ENCODE measurements at regions not wholly inside any gene's neighbourhood (a gene's known extent, or its start where the extent isn't known, plus 50 kb on each side); places are given as distances from the start of the nearest gene placed in this dataset.
"Not testable (repeated sequence)": the region's sequence is repeated elsewhere in the genome, so short reads cannot be mapped to it uniquely, and the experiment has no call there.

GRCh38 chr5:118069452-118069851 is 918.9 kb downstream of the DTWD2 start:
- H3K27ac Mint-ChIP-seq = no peak overlapping the region
- no peak for ATAC-seq

GRCh38 chr5:118068886-118069285 is 919.5 kb downstream of the DTWD2 start:
- no peaks in the 10 kb centered on the region for H3K9me3 ChIP-seq (ENCODE audit: control insufficient read depth, low read length, poor library complexity, severe bottlenecking)
- no peak overlapping the region for H3K4me3 Mint-ChIP-seq
- DNase-seq (no peak), ATAC-seq (no peak)
- H3K27ac Mint-ChIP-seq = no peak overlapping the region
- H3K27me3 Mint-ChIP-seq = no peaks in the 10 kb centered on the region
- H3K4me1 Mint-ChIP-seq = no peaks in the 10 kb centered on the region
- no peaks in the 10 kb centered on the region for H3K36me3 Mint-ChIP-seq (ENCODE audit: low read depth)

More at GRCh38 chr5:118069452-118069851, 918.9 kb downstream of the DTWD2 start:
- Mint-ChIP-seq H3K4me1 (no peaks in the 10 kb centered on the region), H3K36me3 (ENCODE audit: low read depth) (no peaks in the 10 kb centered on the region), H3K4me3 (no peak overlapping the region), H3K27me3 (no peaks in the 10 kb centered on the region)
- H3K9me3 ChIP-seq (ENCODE audit: control insufficient read depth, low read length, poor library complexity, severe bottlenecking) = no peaks in the 10 kb centered on the region
- DNase-seq = no peak

GRCh38 chr5:118063836-118064235 is 924.5 kb downstream of the DTWD2 start:
- DNase-seq; H3K4me1 Mint-ChIP-seq; H3K36me3 Mint-ChIP-seq (ENCODE audit: low read depth); ATAC-seq; H3K4me3 Mint-ChIP-seq; H3K27ac Mint-ChIP-seq; H3K27me3 Mint-ChIP-seq; H3K9me3 ChIP-seq (ENCODE audit: control insufficient read depth, low read length, poor library complexity, severe bottlenecking): not testable (repeated sequence)

- no peak overlapping the region for H3K27ac Mint-ChIP-seq
Measured at GRCh38 chr5:118060833-118061232, 927.5 kb downstream of the DTWD2 start.

GRCh38 chr5:118052503-118052902 is 935.8 kb downstream of the DTWD2 start:
- H3K4me1 Mint-ChIP-seq = no peaks in the 10 kb centered on the region
- DNase-seq (no peak), ATAC-seq (no peak)
- no peaks in the 10 kb centered on the region for H3K27me3 Mint-ChIP-seq
- no peaks in the 10 kb centered on the region for H3K9me3 ChIP-seq (ENCODE audit: control insufficient read depth, low read length, poor library complexity, severe bottlenecking)
- no peak overlapping the region for H3K4me3 Mint-ChIP-seq
- H3K27ac Mint-ChIP-seq = no peak overlapping the region
- H3K36me3 Mint-ChIP-seq (ENCODE audit: low read depth) = no peaks in the 10 kb centered on the region

More at GRCh38 chr5:118060833-118061232, 927.5 kb downstream of the DTWD2 start:
- Mint-ChIP-seq H3K27me3 (no peaks in the 10 kb centered on the region), H3K4me1 (no peaks in the 10 kb centered on the region), H3K36me3 (ENCODE audit: low read depth) (no peaks in the 10 kb centered on the region), H3K4me3 (no peak overlapping the region)
- DNase-seq (no peak), ATAC-seq (no peak)
- no peaks in the 10 kb centered on the region for H3K9me3 ChIP-seq (ENCODE audit: control insufficient read depth, low read length, poor library complexity, severe bottlenecking)

- Mint-ChIP-seq H3K27me3 (no peaks in the 10 kb centered on the region), H3K4me3 (no peak overlapping the region), H3K27ac (no peak overlapping the region), H3K36me3 (ENCODE audit: low read depth) (no peaks in the 10 kb centered on the region), H3K4me1 (no peaks in the 10 kb centered on the region)
- no peak for ATAC-seq
- no peak for DNase-seq
- no peaks in the 10 kb centered on the region for H3K9me3 ChIP-seq (ENCODE audit: control insufficient read depth, low read length, poor library complexity, severe bottlenecking)
Measured at GRCh38 chr5:118044169-118044568, 944.2 kb downstream of the DTWD2 start.

GRCh38 chr5:118043531-118043930 is 944.8 kb downstream of the DTWD2 start:
- no peaks in the 10 kb centered on the region for H3K36me3 Mint-ChIP-seq (ENCODE audit: low read depth)
- DNase-seq (no peak), ATAC-seq (no peak)
- H3K9me3 ChIP-seq (ENCODE audit: control insufficient read depth, low read length, poor library complexity, severe bottlenecking) = no peaks in the 10 kb centered on the region
- H3K27ac Mint-ChIP-seq = no peak overlapping the region
- no peaks in the 10 kb centered on the region for H3K4me1 Mint-ChIP-seq
- no peaks in the 10 kb centered on the region for H3K27me3 Mint-ChIP-seq
- no peak overlapping the region for H3K4me3 Mint-ChIP-seq

- Mint-ChIP-seq H3K4me3 (no peak overlapping the region), H3K36me3 (ENCODE audit: low read depth) (no peaks in the 10 kb centered on the region), H3K27ac (no peak overlapping the region), H3K4me1 (no peaks in the 10 kb centered on the region), H3K27me3 (no peaks in the 10 kb centered on the region)
- ATAC-seq (no peak), DNase-seq (no peak)
- H3K9me3 ChIP-seq (ENCODE audit: control insufficient read depth, low read length, poor library complexity, severe bottlenecking) = peaks cover 1% of the 10 kb centered on the region
Measured at GRCh38 chr5:118042076-118042475, 946.3 kb downstream of the DTWD2 start.

- DNase-seq (no peak), ATAC-seq (no peak)
- Mint-ChIP-seq H3K36me3 (ENCODE audit: low read depth) (no peaks in the 10 kb centered on the region), H3K27me3 (no peaks in the 10 kb centered on the region), H3K4me1 (no peaks in the 10 kb centered on the region), H3K4me3 (no peak overlapping the region), H3K27ac (no peak overlapping the region)
- peaks cover 4% of the 10 kb centered on the region for H3K9me3 ChIP-seq (ENCODE audit: control insufficient read depth, low read length, poor library complexity, severe bottlenecking)
Measured at GRCh38 chr5:118040496-118040895, 947.9 kb downstream of the DTWD2 start.

GRCh38 chr5:118033686-118034338 is 954.5 kb downstream of the DTWD2 start:
- no peak overlapping the region for H3K4me3 Mint-ChIP-seq
- no peak overlapping the region for H3K27ac Mint-ChIP-seq
- no peaks in the 10 kb centered on the region for H3K4me1 Mint-ChIP-seq
- peaks cover 6% of the 10 kb centered on the region for H3K9me3 ChIP-seq (ENCODE audit: control insufficient read depth, low read length, poor library complexity, severe bottlenecking)
- H3K36me3 Mint-ChIP-seq (ENCODE audit: low read depth) = no peaks in the 10 kb centered on the region
- no peak for DNase-seq
- no peak for ATAC-seq
- no peaks in the 10 kb centered on the region for H3K27me3 Mint-ChIP-seq

GRCh38 chr5:118029807-118030206 is 958.5 kb downstream of the DTWD2 start:
- no peaks in the 10 kb centered on the region for H3K27me3 Mint-ChIP-seq
- no peak overlapping the region for H3K4me3 Mint-ChIP-seq
- no peak overlapping the region for H3K27ac Mint-ChIP-seq
- DNase-seq = no peak
- no peaks in the 10 kb centered on the region for H3K4me1 Mint-ChIP-seq
- no peak for ATAC-seq
- H3K9me3 ChIP-seq (ENCODE audit: control insufficient read depth, low read length, poor library complexity, severe bottlenecking) = peaks cover 2% of the 10 kb centered on the region
- H3K36me3 Mint-ChIP-seq (ENCODE audit: low read depth) = no peaks in the 10 kb centered on the region

- no peaks in the 10 kb centered on the region for H3K9me3 ChIP-seq (ENCODE audit: control insufficient read depth, low read length, poor library complexity, severe bottlenecking)
- no peaks in the 10 kb centered on the region for H3K36me3 Mint-ChIP-seq (ENCODE audit: low read depth)
- DNase-seq = no peak
- no peaks in the 10 kb centered on the region for H3K4me1 Mint-ChIP-seq
- no peak for ATAC-seq
- no peak overlapping the region for H3K4me3 Mint-ChIP-seq
- H3K27ac Mint-ChIP-seq = no peak overlapping the region
- H3K27me3 Mint-ChIP-seq = no peaks in the 10 kb centered on the region
Measured at GRCh38 chr5:118022062-118022461, 966.3 kb downstream of the DTWD2 start.

GRCh38 chr5:118017536-118017935 is 970.8 kb downstream of the DTWD2 start:
- DNase-seq (no peak), ATAC-seq (no peak)
- no peaks in the 10 kb centered on the region for H3K36me3 Mint-ChIP-seq (ENCODE audit: low read depth)
- no peak overlapping the region for H3K27ac Mint-ChIP-seq
- H3K9me3 ChIP-seq (ENCODE audit: control insufficient read depth, low read length, poor library complexity, severe bottlenecking) = no peaks in the 10 kb centered on the region
- no peak overlapping the region for H3K4me3 Mint-ChIP-seq
- H3K27me3 Mint-ChIP-seq = no peaks in the 10 kb centered on the region
- H3K4me1 Mint-ChIP-seq = no peaks in the 10 kb centered on the region

GRCh38 chr5:118016396-118016795 is 972.0 kb downstream of the DTWD2 start:
- Mint-ChIP-seq H3K36me3 (ENCODE audit: low read depth) (no peaks in the 10 kb centered on the region), H3K4me3 (no peak overlapping the region), H3K27ac (no peak overlapping the region), H3K27me3 (no peaks in the 10 kb centered on the region), H3K4me1 (no peaks in the 10 kb centered on the region)
- DNase-seq (no peak), ATAC-seq (no peak)
- no peaks in the 10 kb centered on the region for H3K9me3 ChIP-seq (ENCODE audit: control insufficient read depth, low read length, poor library complexity, severe bottlenecking)

Measured in T-helper 17 cell (primary cell).